ENCODE measurements at regions not wholly inside any gene's neighbourhood (a gene's known extent, or its start where the extent isn't known, plus 50 kb on each side); places are given as distances from the start of the nearest gene placed in this dataset.

GRCh38 chr20:17158701-17159100 is 68.1 kb upstream of the PCSK2 start:
- no peak overlapping the region for H3K4me3 Mint-ChIP-seq
- H3K9me3 Mint-ChIP-seq = peaks cover 7% of the 10 kb centered on the region
- H3K27me3 Mint-ChIP-seq (ENCODE audit: low read depth) = peaks cover 18% of the 10 kb centered on the region
- no peak for DNase-seq (ENCODE audit: low spot score in 2 of 2, unreplicated experiment in 2 of 2)
- H3K4me1 Mint-ChIP-seq = peaks cover 2% of the 10 kb centered on the region
- H3K27ac Mint-ChIP-seq = no peak overlapping the region
- no peak for TF ChIP-seq CTCF (IDR thresholded peaks at IDR 0.05; ENCODE audit: unreplicated experiment)
- no peaks in the 10 kb centered on the region for H3K36me3 Mint-ChIP-seq

- no peaks in the 10 kb centered on the region for H3K36me3 Mint-ChIP-seq
- H3K4me1 Mint-ChIP-seq = peaks cover 2% of the 10 kb centered on the region
- peaks cover 7% of the 10 kb centered on the region for H3K9me3 Mint-ChIP-seq
- peaks cover 14% of the 10 kb centered on the region for H3K27me3 Mint-ChIP-seq (ENCODE audit: low read depth)
- no peak overlapping the region for H3K27ac Mint-ChIP-seq
- TF ChIP-seq CTCF (IDR thresholded peaks at IDR 0.05; ENCODE audit: unreplicated experiment) = no peak
- DNase-seq (ENCODE audit: low spot score in 2 of 2, unreplicated experiment in 2 of 2) = no peak
- no peak overlapping the region for H3K4me3 Mint-ChIP-seq
Measured at GRCh38 chr20:17161673-17162481, 65.0 kb upstream of the PCSK2 start.

GRCh38 chr20:17168026-17168612 is 58.7 kb upstream of the PCSK2 start:
- TF ChIP-seq CTCF (IDR thresholded peaks at IDR 0.05; ENCODE audit: unreplicated experiment) = no peak
- no peak overlapping the region for H3K27ac Mint-ChIP-seq
- H3K4me1 Mint-ChIP-seq = peaks cover 18% of the 10 kb centered on the region
- H3K27me3 Mint-ChIP-seq (ENCODE audit: low read depth) = peaks cover 2% of the 10 kb centered on the region
- no peak for DNase-seq (ENCODE audit: low spot score in 2 of 2, unreplicated experiment in 2 of 2)
- H3K36me3 Mint-ChIP-seq = no peaks in the 10 kb centered on the region
- H3K4me3 Mint-ChIP-seq = no peak overlapping the region
- no peaks in the 10 kb centered on the region for H3K9me3 Mint-ChIP-seq

GRCh38 chr20:17169585-17170136 is 57.2 kb upstream of the PCSK2 start:
- no peak for DNase-seq (ENCODE audit: low spot score in 2 of 2, unreplicated experiment in 2 of 2)
- Mint-ChIP-seq H3K27me3 (ENCODE audit: low read depth) (no peaks in the 10 kb centered on the region), H3K9me3 (no peaks in the 10 kb centered on the region), H3K4me1 (peaks cover 20% of the 10 kb centered on the region), H3K27ac (no peak overlapping the region), H3K36me3 (no peaks in the 10 kb centered on the region), H3K4me3 (no peak overlapping the region)
- TF ChIP-seq CTCF (IDR thresholded peaks at IDR 0.05; ENCODE audit: unreplicated experiment) = no peak

- Mint-ChIP-seq H3K27ac (no peak overlapping the region), H3K9me3 (no peaks in the 10 kb centered on the region), H3K36me3 (no peaks in the 10 kb centered on the region), H3K4me3 (no peak overlapping the region), H3K4me1 (peaks cover 20% of the 10 kb centered on the region), H3K27me3 (ENCODE audit: low read depth) (no peaks in the 10 kb centered on the region)
- no peak for TF ChIP-seq CTCF (IDR thresholded peaks at IDR 0.05; ENCODE audit: unreplicated experiment)
- DNase-seq (ENCODE audit: low spot score in 2 of 2, unreplicated experiment in 2 of 2) = no peak
Measured at GRCh38 chr20:17171746-17172280, 55.0 kb upstream of the PCSK2 start.

Data from mesothelial cell of epicardium (in vitro differentiated cells).